ENCODE measurements at regions not wholly inside any gene's neighbourhood (a gene's known extent, or its start where the extent isn't known, plus 50 kb on each side); places are given as distances from the start of the nearest gene placed in this dataset.

DNA sequence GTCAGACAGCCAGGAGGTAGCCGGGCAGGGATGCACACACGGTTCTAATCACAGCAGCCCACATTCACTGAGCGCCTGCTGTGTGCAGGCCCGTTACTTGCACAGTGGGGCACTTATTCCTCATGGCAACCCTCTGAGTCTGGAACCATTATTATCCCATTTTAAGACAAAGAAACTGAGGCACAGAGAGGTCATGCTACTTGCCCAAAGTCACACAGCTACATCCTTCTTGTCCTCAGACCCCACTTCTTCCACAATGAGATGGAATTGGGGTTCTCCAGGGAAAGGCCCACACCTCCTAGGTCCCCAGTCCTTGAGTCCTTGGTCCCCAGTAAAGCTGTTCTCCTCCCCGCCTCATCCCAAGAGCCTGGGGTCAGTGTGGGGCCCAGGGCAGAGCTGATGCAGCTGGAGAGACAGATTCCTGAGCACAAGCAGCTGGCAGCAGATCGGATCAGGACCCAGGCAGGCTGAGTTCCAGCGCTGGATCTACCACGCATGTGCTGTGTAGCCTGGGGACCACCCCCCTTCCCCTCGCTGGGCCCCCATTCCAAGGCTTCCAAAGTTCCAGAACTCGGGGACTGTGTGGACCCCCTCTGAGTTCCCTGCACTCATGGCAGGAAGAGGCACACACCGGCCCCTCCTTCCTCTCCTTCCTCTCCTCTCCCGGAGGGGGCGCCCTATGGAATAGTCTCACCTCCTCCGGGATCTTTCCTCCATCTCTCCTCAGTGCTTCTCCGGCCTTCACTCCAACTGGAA lies 393.4 kb downstream of the MATN1 start:
- DNase-seq (ENCODE audit: low read depth), result no peak

GRCh38 chr1:30329263-30329753 lies 394.1 kb downstream of the MATN1 start:
- no peak for DNase-seq (ENCODE audit: low read depth)

DNA sequence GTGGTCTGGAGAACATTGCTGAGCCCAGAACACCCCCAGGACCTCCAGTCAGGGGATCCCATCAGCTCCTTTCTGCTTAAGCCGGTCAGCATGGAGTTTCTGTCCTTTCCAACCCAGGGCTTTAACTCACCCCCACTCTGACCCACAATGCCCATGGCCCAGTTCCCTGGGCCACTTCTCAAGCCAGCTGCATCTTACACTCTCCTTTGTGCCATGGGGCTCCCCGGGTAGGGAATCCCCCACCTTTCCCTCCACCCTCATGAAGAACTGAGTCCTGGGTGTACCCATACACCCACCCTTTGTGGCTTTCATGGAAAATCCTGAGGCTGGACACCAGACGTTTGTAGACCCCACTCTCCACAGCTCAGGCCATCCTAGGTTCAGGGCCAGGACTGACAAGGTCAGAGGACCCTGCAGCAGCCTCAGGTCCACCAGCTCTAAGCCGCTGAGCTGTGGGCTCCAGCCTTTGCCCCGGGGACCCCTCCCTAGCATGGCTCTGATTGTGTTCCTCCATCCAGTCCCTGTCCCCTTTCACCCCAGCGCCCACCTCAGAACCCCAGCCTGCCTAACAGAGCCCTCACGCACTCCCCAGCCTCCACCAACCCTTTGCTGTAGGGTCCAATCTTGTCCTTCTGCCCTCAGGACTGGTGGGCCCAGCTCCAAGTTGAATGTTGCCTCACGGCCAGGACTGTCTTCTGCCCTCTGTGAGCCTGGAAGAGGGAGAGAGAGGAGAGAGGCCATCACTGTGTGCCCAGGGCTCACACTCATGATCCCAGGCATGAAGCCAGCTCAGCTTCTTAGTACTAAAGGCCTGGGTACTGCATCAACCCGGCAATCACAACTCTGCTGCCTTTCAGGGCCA lies 394.8 kb downstream of the MATN1 start:
- DNase-seq (ENCODE audit: low read depth), result no peak

GRCh38 chr1:30328100-30328370 lies 395.4 kb downstream of the MATN1 start:
- no peak for DNase-seq (ENCODE audit: low read depth)

- DNase-seq (ENCODE audit: low read depth), result no peak
Measured at GRCh38 chr1:30327370-30328099, 395.9 kb downstream of the MATN1 start.

DNA sequence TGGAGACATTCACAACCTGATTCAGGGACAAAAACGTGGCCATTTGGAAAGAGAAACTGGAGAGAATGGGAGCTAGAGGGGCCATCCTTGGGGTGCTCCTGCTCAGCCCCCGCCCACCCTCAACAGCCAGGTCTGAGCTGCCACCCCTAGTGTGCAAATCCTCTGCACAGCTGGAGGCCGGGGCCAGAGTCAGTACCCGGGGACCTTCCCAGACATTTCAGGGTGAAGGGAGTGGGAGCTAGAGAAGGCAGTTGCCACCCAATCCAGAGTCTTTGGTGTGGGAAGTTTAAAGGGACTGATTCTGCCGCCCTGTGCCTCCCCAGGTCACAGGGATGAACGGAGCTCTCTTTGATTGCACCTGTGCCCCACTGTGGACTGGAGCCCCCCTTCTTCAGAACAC lies 397.4 kb downstream of the MATN1 start:
- no peak for DNase-seq (ENCODE audit: low read depth)

DNA sequence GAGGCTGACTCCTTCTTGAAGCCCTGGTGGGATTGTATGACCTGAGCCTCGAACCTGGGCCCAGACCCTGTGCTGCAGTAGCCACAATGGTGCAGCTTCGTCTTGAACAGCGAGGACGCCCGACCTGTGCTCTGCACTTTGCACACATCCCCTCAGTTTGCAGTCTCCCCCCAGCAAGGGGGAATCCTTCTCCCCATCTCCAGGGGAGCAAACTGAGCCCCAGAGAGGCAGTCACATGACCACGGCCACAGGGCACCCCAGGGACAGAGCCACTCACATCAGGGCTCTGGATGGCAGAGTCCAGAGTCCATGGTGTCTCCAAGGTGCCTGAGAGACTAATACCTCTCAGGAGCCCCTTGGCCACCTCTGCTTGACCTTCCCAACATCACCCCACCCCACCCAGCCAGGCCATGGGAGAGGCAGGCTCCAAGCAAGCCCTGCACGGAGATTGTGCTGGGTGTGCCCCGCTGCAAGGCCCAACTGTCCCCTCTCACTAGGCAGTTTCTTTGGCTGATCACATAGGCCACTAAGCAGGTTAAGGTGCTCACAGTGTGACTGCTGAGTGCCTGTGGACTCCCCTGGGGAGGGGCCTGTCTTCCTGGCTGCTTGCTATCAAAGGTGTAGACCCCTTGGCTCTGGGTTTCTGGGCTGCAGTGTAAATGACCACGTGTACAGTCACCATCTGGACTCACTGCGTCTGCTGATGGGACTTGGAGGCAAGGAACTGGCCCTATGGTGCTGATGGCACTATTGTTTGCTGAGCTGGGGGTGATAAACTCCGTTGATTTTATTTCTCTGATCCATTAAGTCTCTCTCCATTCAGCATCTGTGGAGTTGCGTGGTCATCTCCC lies 398.1 kb downstream of the MATN1 start:
- DNase-seq (ENCODE audit: low read depth), result no peak

DNA sequence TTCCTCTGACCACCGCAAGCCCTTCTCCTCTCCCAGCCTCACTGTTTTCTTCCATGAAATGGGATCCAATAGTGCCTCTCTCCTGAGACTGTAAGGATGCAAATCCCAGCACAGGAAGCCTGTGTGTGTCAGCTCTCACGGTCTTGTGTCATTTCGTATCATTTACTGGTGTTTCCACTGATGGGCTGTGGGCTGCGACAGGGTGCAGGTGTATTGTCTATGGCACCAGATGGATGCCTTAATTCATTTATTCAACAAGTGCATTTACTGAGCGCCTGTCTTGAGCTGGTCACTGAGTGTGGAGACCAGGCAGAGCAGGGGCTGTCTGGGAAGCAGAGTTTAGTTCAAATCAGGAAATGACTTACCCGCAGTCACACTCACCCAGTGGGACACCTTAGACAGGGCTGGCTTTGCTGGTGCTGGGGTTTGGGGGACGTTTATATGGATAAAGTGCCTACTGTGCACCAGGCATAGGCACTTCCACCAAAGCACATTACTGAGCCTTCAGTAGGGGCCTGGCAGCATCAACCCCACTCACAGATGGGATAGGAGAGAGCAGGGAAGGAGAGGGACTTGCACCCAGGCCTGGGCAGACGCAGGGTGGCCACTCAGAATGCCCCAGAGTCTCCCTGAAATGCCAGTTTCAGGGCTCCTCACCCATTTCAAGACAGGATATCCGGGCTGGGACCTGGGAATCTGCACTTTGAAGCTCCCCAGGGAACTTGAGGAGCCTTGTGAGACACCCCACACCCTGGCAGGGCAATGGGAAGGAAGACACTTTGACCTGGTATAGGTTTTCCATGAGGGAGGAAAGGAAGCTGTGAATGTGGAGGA lies 398.9 kb downstream of the MATN1 start:
- DNase-seq (ENCODE audit: low read depth), result no peak

- no peak for DNase-seq (ENCODE audit: low read depth)
Measured at GRCh38 chr1:30323841-30324240, 399.5 kb downstream of the MATN1 start.

- DNase-seq (ENCODE audit: low read depth), result no peak
Measured at GRCh38 chr1:30323352-30323751, 400.0 kb downstream of the MATN1 start.

GRCh38 chr1:30322859-30323257 lies 400.5 kb downstream of the MATN1 start:
- no peak for DNase-seq (ENCODE audit: low read depth)

DNA sequence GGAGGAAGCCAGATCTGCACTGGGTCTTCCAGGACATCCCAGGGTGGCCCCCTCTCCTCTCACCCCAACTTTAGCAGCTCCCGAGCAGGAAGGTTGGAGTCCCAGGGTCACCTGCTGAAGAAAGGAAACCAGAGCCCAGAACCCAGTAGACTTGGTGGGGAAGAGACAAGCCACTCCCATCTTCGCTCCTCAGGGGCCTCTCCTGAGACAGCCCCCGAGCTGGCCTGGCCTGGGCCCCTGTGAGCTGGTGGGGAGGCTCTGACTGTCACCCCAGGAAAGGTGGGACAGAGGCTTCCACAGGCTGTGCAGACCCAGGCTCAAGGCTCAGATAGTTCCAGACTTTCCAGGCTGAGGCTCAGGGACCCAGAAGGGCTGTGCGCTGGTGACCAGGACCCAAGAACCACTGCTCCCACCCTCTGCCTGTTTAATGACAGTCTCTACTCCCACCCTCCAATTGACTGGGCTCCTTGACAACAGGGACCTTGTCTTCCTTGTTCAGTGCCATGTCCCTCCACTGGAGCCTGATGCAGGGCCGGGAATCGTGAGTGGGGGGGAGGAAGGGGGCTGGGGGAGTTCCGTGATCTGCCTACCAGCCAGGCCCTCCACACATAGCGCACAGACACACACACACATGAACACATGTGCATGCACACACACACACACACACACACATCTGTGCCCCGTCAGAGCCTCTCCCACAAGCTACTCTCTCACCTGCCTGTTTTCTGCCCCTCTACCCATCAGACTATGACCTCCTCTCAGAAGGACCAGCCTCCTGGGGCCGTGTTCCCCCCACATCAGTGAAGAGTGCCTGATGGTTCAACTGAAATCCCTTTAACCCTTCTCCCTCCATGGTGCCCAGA lies 401.2 kb downstream of the MATN1 start:
- DNase-seq (ENCODE audit: low read depth), result no peak

GRCh38 chr1:30321246-30321910 lies 402.0 kb downstream of the MATN1 start:
- no peak for DNase-seq (ENCODE audit: low read depth)

DNA sequence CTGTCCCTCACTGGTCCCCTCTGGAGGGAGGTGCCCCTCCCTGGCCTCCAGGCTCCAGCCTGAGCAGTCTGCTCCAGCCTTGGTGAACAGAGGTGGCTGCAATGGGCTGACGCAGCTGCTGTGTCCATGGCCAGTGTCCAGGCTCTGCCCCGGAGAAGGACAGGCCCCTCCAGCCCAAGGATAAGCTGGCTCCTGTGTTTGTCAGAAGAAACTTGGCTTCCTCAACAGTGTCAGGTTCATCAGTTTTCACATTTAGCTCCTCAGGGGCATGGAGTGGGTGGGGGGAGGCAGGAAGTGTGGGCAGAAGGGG lies 402.8 kb downstream of the MATN1 start:
- no peak for DNase-seq (ENCODE audit: low read depth)

- no peak for DNase-seq (ENCODE audit: low read depth)
Measured at GRCh38 chr1:30319765-30320580, 403.4 kb downstream of the MATN1 start.

- DNase-seq (ENCODE audit: low read depth), result no peak
Measured at GRCh38 chr1:30318864-30319718, 404.3 kb downstream of the MATN1 start.

DNA sequence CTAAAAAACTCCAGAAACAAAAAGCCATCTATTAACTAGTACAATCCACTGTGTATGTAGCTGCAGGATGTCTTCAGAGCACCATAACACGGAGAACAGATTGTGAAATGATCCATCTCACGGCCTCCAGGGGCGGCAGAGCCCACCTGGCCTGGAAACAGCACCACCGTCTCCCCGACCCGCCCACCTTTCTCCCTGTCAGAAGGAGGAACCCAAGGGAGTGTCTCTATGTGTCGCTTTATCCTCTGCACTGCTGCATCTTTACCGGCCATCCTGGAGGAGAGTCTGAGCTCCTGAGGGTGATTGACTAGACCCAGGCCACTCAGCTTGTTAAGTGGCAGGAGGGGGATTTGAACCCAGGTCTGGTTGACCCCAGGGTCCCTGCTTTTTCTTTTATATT lies 405.0 kb downstream of the MATN1 start:
- DNase-seq (ENCODE audit: low read depth), result no peak

GRCh38 chr1:30317921-30318320 lies 405.5 kb downstream of the MATN1 start:
- no peak for DNase-seq (ENCODE audit: low read depth)
